HG03095 (cell line): ENCODE measurements at regions not wholly inside any gene's neighbourhood (a gene's known extent, or its start where the extent isn't known, plus 50 kb on each side); places are given as distances from the start of the nearest gene placed in this dataset.

Source experiments
- ATAC-seq: cut with Tn5 transposase; IDR thresholded peaks from one replicate; pipeline ENCODE4 v1.9.1; 2021; ENCODE audit warnings: moderate library complexity; ENCODE audit not compliant: unreplicated experiment

DNA sequence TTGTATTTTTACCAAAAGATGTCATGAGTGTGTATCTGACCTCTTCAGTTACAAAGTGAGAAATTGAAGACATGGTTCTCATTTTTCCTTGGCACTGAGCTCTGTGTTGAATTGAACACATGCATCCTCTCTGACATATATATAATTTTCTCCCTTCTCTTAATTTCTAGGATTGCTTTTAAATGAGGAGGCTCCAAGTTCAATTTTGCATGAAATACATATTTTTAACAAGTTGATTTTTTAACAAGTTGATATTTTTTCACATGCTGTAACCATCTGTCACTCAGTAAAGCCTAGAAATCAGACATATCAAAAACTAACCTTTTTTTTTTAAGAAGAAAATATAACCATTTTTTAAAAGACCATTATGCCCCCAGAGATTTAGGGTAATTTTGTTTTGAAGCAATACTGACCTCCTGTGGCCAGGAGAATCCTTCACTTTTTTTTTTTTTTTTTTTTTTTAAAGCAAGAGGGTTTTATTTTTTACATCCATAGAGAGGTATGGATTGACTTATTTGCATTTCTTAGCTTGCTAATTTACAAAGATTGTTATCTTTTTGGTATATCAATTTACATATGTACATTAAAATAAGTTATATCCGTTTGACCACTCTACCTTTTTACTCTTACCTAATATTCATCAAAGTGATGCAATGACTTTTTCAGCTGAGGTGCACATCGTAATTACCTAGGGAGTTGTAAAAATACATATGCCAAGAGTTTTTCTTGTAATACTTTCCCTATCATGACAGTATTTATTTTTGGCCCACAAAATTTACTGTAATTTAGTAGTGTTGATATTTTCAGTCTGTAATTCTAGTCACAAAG, 161.8 kb downstream of the SOCS6 start:
- ATAC-seq, result no peak

DNA sequence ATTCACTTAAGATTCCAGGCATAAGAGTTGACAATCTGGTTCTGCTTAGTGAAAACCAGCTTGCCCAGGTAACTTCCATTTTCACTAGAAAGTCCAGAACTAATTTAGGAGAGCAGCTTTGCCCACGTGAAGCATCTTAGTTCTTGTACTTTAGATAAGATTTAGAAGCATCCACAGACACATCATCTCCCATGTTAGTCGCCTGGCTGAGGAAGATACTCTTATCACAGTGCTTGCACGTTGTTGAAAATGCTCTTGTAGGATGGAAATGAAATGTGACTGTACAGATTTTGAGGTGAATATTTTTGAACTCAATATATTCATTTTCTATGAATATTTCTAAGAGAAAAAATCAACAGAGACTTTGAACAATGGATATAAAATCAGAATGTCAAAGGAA, 159.7 kb downstream of the SOCS6 start:
- no peak for ATAC-seq

DNA sequence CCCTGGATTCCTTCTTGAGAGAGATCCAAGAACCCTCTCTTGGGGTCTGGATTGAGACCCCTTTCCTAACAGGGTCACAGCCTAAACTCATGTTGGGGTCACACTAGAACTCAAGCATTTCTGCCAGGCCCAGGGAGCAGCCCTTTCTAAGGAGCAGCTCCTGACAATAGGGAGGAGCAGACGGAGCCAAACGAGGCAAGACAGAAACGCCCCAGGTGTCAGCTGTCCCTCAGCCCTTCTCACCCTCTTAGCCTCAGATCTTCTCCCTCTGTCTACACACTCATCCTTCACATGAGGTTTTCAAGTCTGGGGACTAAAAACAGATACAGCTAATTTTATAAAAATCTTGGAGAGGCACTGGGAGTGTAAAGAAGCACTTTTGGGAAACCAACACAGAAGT, 157.2 kb downstream of the SOCS6 start:
- ATAC-seq, result no peak

DNA sequence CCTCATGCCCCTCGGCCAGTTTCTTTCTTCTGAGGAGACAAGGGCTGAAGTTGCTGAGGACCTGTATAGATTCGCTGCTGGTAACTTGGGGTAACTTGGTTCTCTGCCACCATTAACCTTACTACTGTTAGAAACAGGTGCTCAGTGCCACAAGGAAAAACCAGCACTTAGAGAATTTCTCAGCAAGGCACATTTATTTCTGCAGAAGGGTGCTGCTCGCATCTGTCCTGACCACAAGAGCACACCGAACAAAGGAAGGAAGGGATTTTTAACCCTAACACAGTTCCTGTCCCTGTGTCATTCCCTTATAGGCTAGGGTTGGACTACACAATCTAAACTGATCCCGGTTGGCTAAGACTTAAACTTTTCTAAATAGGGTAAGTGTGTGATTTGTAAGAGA, 154.1 kb downstream of the SOCS6 start:
- no peak for ATAC-seq

DNA sequence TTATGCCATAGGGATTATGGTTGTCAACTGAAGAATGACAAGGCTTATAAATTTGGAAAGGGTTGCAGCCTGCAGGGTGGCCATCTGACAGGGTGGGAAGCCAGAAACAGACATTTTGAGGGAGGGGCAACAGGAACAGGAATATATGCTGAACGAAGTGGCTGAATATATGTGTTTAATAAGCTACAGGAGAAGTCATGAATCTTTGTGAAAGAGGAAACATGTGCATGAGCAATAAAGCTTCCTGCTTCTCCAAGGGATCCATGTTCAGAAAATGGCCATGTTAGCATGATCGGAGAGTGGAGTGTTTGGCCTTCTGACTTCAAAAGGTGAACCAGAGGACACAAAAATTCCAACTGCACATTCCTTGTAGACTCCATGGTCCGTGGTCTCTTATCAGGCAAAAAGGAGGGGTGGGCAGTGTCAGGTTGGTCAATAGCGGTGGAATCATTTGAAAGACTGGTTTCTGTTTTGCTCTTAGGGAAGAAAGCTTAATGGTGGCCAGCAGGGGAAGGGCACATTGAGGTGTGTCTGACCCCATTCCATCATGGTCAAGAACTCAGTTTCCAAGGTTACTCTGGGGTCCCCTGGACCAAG, 144.1 kb downstream of the SOCS6 start:
- no peak for ATAC-seq

DNA sequence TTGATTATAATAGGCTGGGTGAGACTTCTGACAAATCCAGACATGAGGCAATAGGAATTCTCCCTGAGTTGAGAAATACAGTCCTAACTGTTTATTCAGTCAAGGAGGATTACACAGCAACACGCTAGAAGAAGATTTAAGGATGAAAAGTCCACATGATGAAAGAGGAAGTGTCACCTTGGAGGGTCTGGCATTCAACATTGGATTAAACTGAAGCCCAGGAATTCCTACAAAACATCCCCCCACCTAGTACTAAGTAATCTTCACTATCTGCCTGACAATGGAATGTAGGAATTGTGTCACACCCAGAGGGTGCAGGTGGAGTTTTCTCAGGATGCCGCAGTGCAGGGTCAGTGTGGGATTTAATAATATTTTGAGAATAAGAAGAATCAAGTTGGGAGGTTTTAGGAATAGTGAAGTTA, 142.4 kb downstream of the SOCS6 start:
- ATAC-seq, result no peak

DNA sequence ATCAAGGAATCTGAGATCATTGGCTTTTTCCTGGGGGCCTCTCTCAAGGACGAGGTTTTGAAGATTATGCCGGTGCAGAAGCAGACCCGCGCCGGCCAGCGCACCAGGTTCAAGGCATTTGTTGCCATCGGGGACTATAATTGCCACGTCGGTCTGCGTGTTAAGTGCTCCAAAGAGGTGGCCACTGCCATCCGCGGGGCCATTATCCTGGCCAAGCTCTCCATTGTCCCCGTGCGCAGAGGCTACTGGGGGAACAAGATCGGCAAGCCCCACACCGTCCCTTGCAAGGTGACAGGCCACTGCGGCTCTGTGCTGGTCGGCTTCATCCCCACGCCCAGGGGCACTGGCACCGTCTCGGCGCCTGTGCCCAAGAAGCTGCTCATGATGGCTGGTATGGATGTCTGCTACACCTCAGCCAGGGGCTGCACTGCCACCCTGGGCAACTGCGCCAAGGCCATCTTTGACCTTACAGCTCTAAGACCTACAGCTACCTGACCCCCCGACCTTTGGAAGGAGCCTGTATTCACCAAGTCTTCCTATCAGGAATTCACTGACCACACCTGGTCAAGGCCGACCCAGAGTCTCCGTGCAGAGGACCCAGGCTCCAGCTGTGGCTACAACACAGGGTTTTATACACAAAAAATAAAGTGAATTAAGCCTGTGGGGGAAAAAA, 141.8 kb downstream of the SOCS6 start:
- ATAC-seq, result no peak

DNA sequence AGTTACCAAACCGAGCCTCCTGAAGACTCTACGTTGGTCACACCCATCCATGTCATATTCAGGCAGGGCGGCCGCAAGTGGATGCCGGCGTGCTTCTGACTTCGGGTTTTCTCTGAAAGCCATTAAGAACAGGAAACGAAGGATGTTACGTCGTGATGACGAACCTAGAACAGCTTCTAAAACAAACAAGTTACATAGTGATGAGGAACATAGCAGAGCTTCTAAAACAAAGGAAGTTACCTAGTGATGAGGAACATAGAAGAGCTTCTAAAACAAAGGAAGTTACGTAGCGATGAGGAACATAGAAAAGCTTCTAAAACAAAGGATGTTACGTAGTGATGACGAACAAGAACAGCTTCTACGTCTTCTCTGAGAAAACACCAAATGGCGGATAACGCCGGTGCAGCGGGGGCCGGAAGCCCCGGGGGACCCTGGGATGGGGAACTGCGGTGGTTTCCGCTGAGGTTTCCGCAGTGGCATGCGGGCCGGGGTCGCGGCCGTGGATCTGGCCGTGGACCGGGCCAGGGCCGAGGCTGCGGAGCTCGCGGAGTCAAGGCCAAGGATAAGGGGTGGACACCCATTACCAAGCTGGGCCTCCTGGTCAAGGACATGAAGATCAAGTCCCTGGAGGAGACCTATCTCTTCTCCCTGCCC, 141.1 kb downstream of the SOCS6 start:
- no peak for ATAC-seq

DNA sequence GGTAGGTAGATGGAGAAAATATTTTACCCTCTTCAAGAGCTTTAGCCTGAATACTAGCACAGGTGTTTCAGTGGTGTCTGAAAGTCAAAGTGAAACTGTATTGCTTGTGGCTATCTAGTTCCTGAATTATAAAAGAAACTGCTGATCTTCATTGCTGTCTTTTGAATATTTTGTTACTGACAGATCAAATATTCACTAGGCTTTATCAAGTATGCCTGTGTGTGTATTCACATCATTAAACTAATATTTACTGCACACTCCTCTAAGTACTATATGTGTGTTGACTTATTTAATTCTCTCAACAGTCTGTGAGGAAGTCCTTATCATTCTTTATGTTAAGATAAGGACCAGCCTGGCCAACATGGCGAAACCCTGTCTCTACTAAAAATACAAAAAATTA, 139.6 kb downstream of the SOCS6 start:
- ATAC-seq, result peak; percentile 99

DNA sequence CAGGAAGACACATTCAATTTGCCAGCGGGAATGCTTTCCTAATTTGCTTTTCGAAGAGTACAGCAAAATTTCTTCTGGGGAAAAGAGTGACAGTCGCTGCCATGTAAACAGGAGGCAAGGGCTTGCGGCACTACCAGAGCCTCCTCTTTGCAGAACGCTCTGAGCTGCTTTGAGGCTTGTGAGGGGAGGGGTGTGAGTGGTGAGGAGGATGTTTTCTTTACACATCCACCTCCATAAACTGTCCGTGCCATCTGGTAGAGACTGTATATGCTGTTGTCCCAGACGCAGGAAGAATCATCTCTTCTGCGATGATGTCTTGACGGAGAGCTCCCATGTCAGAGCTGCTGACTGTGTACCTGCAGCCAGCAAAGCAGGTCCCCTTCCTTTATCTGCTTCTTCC, 138.0 kb downstream of the SOCS6 start:
- no peak for ATAC-seq

DNA sequence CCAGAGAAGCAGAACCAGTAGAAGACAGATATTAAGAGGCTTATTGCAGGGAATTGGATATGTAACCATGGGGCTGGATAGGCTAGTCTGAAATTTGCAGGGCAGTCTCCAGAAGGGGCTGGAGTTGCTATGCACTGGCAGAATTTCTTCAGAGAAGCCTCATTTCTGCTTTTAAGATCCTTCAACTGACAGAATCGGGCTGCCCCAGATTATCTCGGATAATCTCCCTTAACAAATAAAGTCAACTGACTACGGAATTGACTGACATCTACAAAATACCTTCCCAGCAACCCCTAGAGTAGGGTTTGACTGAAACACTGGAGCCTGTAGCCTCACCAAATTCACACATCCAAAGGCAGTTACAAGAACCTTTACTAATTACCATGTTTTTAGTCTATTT, 136.4 kb downstream of the SOCS6 start:
- no peak for ATAC-seq

DNA sequence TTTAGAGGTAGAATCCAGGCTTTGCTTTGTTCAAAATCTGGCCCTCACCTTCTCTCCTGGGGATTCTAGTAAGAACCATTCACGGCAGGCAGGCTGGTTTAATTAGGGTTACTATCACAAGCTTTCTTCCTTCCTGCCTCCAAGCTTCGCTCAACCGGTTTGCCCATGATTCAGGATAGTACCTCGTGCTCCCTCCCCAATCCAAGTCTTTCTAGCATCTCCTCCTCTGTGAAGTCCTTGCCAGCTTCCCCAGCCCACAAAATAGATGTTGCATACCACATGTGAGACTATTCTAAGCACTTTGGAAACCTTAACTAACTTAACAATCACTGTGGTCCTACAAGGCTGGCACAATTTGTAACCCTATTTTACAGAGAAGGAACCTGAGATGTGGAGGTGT, 135.1 kb downstream of the SOCS6 start:
- ATAC-seq, result no peak

DNA sequence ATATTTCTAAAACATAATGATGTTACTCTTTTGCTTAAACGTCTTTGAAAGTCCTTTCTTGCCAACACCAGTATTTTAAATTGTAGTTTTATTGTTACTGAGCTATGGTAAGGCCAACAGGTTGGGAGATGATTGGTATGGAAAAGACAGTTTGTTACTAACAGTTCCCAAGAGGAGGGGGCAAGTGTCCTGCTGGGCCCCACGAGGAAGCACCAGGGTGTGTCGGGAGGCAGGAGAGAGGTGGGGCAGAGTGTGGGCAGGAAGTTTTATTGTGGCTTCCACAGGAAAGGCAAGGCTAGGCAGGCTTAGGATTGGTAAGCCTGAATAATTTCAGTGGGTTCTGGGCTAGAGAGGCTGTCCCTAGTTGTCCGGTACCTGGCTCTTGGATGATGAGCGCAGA, 134.3 kb downstream of the SOCS6 start:
- no peak for ATAC-seq

DNA sequence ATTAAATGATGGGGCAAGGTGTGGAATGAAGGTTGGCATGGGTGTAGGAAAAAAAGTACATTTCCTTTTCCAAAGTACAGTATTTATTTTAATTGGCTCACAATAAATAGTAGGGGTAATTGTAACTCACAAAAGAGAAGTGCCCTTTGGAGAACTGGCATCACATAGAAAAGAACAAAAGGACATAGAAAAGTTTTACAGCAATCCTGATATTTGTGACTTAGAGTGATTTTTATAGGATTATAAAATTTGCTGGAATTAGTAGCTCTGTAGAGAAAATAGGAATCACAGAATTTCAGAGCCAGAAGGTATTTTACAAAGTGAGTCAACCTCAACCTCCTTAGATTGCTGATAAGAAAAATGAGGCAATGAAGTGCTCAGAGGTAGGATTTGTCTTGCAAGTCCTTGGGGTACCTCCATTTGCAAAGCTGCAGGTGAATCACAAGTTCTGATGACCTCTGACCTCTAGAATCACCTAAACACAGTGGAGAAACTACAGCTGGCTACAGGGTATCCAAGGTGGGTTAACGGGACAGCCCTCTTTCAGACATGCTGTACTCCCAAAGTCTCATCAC, 133.6 kb downstream of the SOCS6 start:
- no peak for ATAC-seq

DNA sequence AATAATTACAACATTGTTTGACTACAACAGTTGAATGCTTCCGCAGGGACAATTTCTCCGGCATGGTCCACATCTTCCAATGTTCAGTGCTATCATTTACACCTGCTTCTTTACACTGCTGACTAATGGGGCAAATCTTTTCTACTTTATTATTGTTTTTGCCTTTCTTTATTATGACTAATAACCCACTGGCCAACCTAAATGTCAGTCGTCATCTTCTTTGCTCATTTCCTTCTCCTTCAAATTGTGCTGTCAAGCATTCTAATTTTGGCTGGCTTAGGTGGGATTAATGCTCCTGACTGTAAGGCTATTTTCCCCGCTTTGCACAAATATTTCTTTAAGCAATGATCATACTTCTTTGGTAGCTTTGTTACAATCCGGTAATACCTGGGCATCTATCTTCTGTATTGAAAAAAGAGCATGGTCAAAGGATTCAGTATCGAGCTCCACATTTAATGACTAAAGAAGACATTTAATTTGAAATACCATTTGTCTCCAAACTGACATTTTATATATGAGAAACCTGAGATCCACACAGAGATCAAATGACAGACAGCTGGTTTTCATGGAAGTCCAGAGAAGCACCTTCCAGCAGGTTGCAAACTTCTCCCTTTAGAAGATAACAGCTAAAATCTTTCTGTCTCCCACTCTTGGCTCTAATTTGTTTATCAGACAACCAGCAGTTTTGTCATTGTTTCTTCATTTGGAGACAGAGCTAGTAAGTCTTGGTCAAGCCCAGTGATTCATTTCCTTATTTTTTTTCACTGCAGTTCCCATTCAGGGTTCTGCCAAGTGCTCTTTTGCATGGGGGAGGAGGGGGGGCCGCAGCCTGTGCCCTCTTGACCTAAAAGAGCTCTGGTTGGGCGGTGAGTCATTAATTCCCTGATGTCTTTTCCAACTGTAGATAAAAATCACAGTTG, 132.9 kb downstream of the SOCS6 start:
- no peak for ATAC-seq

DNA sequence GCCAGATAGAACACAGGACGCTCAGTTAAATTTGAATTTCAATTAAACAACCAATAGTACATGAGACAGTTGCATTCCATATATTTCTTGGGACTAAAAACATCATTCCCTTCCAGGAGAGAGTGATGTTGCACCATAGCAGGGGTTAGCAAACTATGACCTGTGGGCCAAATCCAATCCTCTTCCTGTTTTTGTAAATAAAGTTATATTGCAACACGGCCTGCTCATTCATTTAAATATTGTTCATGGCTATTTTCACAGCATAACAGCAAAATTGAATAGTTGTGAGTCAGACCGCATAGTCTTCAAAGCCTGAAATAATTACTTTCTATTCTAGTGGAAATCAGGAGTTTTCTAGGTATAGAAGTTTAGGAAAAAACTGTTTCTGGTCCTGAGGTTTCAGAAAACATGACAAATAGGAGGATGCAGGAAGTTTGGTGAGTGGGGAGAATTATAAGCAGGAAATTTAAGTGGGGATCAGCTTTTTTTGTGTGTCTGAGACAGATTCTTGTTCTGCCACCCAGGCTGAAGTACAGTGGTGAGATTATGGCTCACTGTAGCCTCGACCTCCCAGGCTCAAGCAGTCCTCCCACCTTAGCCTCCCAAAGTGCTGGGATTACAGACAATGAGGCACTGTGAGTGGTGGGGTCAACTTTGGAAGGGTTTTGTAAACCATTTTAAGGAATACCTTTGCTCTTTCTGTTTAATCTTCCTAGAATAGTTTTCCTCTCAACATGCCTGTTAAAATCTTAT, 131.5 kb downstream of the SOCS6 start:
- no peak for ATAC-seq

DNA sequence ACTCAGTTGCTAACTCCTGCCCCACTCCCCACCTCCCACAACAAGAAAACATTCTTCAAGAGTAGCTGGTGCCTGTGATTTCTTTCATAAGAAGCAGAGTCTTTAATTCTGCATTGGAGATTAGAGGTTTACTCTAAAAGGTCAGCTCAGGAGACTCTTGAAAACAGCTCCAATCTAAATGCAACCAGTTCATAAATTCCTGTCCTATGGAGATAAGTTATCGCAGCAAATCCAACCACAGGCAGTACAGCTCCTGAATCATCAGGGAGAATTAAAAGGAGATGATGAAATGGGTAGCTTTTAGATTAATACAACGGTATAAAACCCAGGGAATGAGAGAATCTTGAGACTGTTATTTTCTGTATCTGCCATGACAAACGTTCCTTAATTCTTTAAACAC, 130.7 kb downstream of the SOCS6 start:
- ATAC-seq, result no peak

DNA sequence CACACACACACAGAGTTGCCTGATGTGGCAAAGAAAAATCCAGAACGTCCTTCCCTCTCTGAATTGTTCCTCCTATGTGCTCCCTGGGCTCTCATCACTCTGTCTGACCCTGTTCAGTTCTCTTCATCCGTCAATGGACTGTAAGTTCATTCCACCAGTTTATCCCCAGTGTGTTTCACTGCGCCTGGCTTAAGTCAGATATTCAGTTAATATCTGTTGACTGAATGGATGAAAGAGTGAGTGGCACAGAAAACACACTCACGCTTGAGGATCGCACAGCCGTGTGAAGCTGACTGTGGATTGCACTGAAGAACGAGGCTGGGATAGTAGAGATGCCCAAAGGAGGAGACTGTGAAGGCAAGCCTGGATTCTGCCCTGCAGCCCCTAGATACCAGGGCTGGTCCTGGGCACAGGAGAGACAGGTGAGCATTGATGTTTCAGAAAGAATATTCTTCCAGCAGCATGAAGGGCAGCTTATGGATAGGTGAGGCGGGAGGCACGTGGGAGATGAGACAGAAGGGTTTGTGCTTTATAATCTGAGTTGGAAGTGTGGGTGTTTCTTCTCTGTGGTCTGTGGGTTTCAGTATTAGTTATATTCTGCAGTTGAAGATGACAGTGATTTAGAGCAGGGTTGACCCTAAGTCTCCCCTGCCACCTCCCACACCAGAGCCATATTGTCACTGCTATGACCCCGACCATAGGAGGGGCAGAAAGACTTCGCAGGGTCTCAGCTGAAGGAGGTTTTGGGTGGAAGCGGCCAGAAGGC, 129.9 kb downstream of the SOCS6 start:
- ATAC-seq, result peak; percentile 97

DNA sequence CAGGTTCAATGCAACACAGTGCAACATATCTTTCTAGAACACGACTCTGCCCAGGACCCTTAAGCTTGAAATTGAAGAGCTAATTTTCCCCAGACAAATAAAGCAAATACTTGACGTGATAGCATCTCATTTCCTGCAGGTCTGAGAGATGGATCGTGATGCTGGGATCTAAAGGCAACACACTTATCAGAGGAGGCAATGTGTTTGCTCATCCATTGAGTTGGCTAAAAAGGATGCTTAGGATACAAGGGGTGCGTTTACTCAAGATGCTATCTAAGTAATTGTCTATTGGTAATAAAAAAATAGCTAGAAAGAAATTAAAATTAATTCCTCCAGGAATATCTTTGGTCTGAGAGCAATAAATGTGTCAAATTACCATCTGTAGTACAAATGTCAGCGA, 129.0 kb downstream of the SOCS6 start:
- ATAC-seq, result no peak
